SK-N-SH (cell line): ENCODE measurements at regions not wholly inside any gene's neighbourhood (a gene's known extent, or its start where the extent isn't known, plus 50 kb on each side); places are given as distances from the start of the nearest gene placed in this dataset.
"Not testable (repeated sequence)": the region's sequence is repeated elsewhere in the genome, so short reads cannot be mapped to it uniquely, and the experiment has no call there.

Source experiments
- CTCF ChIA-PET: fragments of 300-600, 350-600 bp; formaldehyde crosslinking; extraction: SDS; loops from one replicate; lab custom pipeline; 2021; lab: Yijun Ruan, JAX
- POLR2A ChIA-PET: fragments of 350-600 bp; sonication (Branson Sonifier 250); formaldehyde crosslinking; extraction: SDS; loops from one replicate; lab custom pipeline; 2020; ENCODE audit warnings: antibody characterized with exemption, inconsistent platforms; lab: Yijun Ruan, JAX
- DNase-seq: peaks from one replicate; pipeline ENCODE4 v3.0.0; 2012
- H2AFZ ChIP-seq: fragments of 200-600 bp; sonication (generic); 2 replicates; pipeline ENCODE4 v1.8.1; 2016; ENCODE audit warnings: antibody characterized with exemption, mild to moderate bottlenecking, low read depth
- H3F3A ChIP-seq: fragments of 200-600 bp; sonication (generic); replicated peaks from 2 replicates; pipeline ENCODE3; 2016; ENCODE audit warnings: antibody characterized with exemption, mild to moderate bottlenecking; ENCODE audit not compliant: insufficient read depth
- H3K27ac ChIP-seq, 2 experiments: fragments of 200-500 bp in 1 of 2; fragments of 200-600 bp in 1 of 2; sonication (Bioruptor generic) in 1 of 2; sonication (generic), shearing (Covaris generic) in 1 of 2; 2 replicates each; pipeline versions ENCODE4 v1.5.1 to v1.6.1; 2014 to 2016; ENCODE audit warnings: low read depth in 2 of 2, inconsistent platforms in 1 of 2, low read length in 1 of 2, mild to moderate bottlenecking in 1 of 2, mixed read lengths in 1 of 2
- H3K27me3 ChIP-seq: fragments of 200-600 bp; sonication (generic), shearing (Covaris generic); 2 replicates; pipeline ENCODE4 v1.6.1; 2016; ENCODE audit warnings: mixed run types; ENCODE audit not compliant: insufficient read depth
- H3K36me3 ChIP-seq, 2 experiments: fragments of 200-500 bp in 1 of 2; fragments of 200-600 bp in 1 of 2; sonication (Bioruptor generic) in 1 of 2; sonication (generic) in 1 of 2; replicated peaks in 1 of 2; 2 replicates each; pipeline versions ENCODE3 to v1.5.1; 2014 to 2016; ENCODE audit warnings: low read length in 1 of 2, mild to moderate bottlenecking in 1 of 2; ENCODE audit not compliant: insufficient read depth in 2 of 2, control insufficient read depth in 1 of 2
- H3K4me1 ChIP-seq, 2 experiments: fragments of 200-500 bp in 1 of 2; fragments of 200-600 bp in 1 of 2; sonication (Bioruptor generic) in 1 of 2; sonication (generic), shearing (Covaris generic) in 1 of 2; 2 replicates each; pipeline versions ENCODE4 v1.5.1 to v1.6.1; 2014 to 2016; ENCODE audit warnings: low read depth in 1 of 2, low read length in 1 of 2, mixed run types in 1 of 2; ENCODE audit not compliant: insufficient read depth in 2 of 2, control insufficient read depth in 1 of 2
- H3K4me2 ChIP-seq: fragments of 200-600 bp; sonication (generic), shearing (Covaris generic); 2 replicates; pipeline ENCODE4 v1.6.1; 2017; ENCODE audit warnings: mixed run types
- H3K4me3 ChIP-seq, 2 experiments: fragments of 200-500 bp in 1 of 2; fragments of 200-600 bp in 1 of 2; sonication (Bioruptor generic) in 1 of 2; sonication (generic), shearing (Covaris generic) in 1 of 2; 2 replicates each; pipeline versions ENCODE4 v1.5.1 to v1.8.1; 2014 to 2016; ENCODE audit warnings: low read depth in 2 of 2, inconsistent platforms in 1 of 2, low read length in 1 of 2, mild to moderate bottlenecking in 1 of 2, mixed read lengths in 1 of 2, moderate library complexity in 1 of 2
- H3K79me2 ChIP-seq: fragments of 200-600 bp; sonication (generic); 2 replicates; pipeline ENCODE4 v1.8.1; 2017; ENCODE audit warnings: mild to moderate bottlenecking; ENCODE audit not compliant: insufficient read depth
- H3K9ac ChIP-seq: fragments of 200-600 bp; sonication (generic); 2 replicates; pipeline ENCODE4 v1.6.1; 2017; ENCODE audit warnings: mixed run types
- H3K9me2 ChIP-seq: fragments of 200-600 bp; sonication (generic); 2 replicates; pipeline ENCODE4 v1.6.1; 2017; ENCODE audit warnings: mixed run types
- H3K9me3 ChIP-seq: fragments of 200-600 bp; sonication (generic); 2 replicates; pipeline ENCODE4 v1.6.1; 2017; ENCODE audit warnings: mixed run types, mild to moderate bottlenecking, moderate library complexity
- H4K20me1 ChIP-seq: fragments of 200-600 bp; sonication (generic); 2 replicates; pipeline ENCODE4 v1.6.1; 2017; ENCODE audit warnings: mild to moderate bottlenecking, mixed run types; ENCODE audit not compliant: insufficient read depth
- CHD2 ChIP-seq: fragments of 150-350 bp; IDR thresholded peaks from 2 replicates; pipeline ENCODE4 v1.6.1; 2018; ENCODE audit warnings: low read length; ENCODE audit not compliant: partially characterized antibody
- ELF1 ChIP-seq: IDR thresholded peaks from 2 replicates; pipeline ENCODE4 v1.4.0; 2012
- EP300 ChIP-seq, 2 experiments: IDR thresholded peaks; 2 replicates each; pipeline versions ENCODE4 v1.4.0 to v1.6.1; 2012; ENCODE audit warnings: borderline replicate concordance in 1 of 2, low read depth in 1 of 2, low read length in 1 of 2
- EZH2phosphoT487 ChIP-seq: fragments of 200-600 bp; sonication (generic); IDR thresholded peaks from 2 replicates; pipeline ENCODE4 v1.6.1; 2017; ENCODE audit warnings: low read depth, mixed run types, mild to moderate bottlenecking, antibody characterized with exemption, moderate library complexity, borderline replicate concordance
- FOSL2 ChIP-seq: IDR thresholded peaks from 2 replicates; pipeline ENCODE4 v1.4.0; 2012; ENCODE audit warnings: low read depth, mild to moderate bottlenecking, moderate library complexity, borderline replicate concordance
- FOXJ3 ChIP-seq: sonication (generic); formaldehyde crosslinking; IDR thresholded peaks from 2 replicates; pipeline ENCODE4 v1.5.1; 2020; ENCODE audit warnings: mild to moderate bottlenecking, missing genetic modification reagents
- GABPA ChIP-seq: IDR thresholded peaks from 2 replicates; pipeline ENCODE4 v1.4.0; 2012; ENCODE audit warnings: low read depth, mild to moderate bottlenecking
- GATA2 ChIP-seq: sonication (generic); formaldehyde crosslinking; IDR thresholded peaks from 2 replicates; pipeline ENCODE4 v1.5.0; 2020; ENCODE audit warnings: mild to moderate bottlenecking, missing genetic modification reagents
- MXI1 ChIP-seq: IDR thresholded peaks from 2 replicates; pipeline ENCODE4 v1.6.1; 2012; ENCODE audit warnings: mild to moderate bottlenecking, low read depth, low read length, improper control_type of control experiment
- NFIC ChIP-seq: IDR thresholded peaks from 2 replicates; pipeline ENCODE4 v1.4.0; 2012; ENCODE audit warnings: borderline replicate concordance
- NRF1 ChIP-seq: IDR thresholded peaks from 2 replicates; pipeline ENCODE4 v1.6.1; 2012; ENCODE audit warnings: low read depth, mild to moderate bottlenecking, low read length
- POLR2AphosphoS5 ChIP-seq: IDR thresholded peaks from 2 replicates; pipeline ENCODE4 v1.6.1; 2012; ENCODE audit warnings: low read depth, low read length
- RCOR1 ChIP-seq: fragments of 150-350 bp; IDR thresholded peaks from 2 replicates; pipeline ENCODE4 v1.6.1; 2017; ENCODE audit warnings: antibody characterized with exemption, low read length
- RFX5 ChIP-seq: IDR thresholded peaks from 2 replicates; pipeline ENCODE4 v1.6.1; 2012; ENCODE audit warnings: mild to moderate bottlenecking, improper control_type of control experiment, low read length
- RXRA ChIP-seq: IDR thresholded peaks from 2 replicates; pipeline ENCODE4 v1.4.0; 2012; ENCODE audit warnings: low read depth, mild to moderate bottlenecking, borderline replicate concordance
- SIN3A ChIP-seq: IDR thresholded peaks from 2 replicates; pipeline ENCODE4 v1.6.1; 2012; ENCODE audit warnings: low read depth, mild to moderate bottlenecking, low read length, moderate library complexity, borderline replicate concordance
- TAF1 ChIP-seq: IDR thresholded peaks from 2 replicates; pipeline ENCODE4 v1.6.1; 2012; ENCODE audit warnings: low read depth, mild to moderate bottlenecking, low read length, moderate library complexity, borderline replicate concordance
- TEAD4 ChIP-seq: IDR thresholded peaks from 2 replicates; pipeline ENCODE4 v1.4.0; 2012; ENCODE audit warnings: mild to moderate bottlenecking, borderline replicate concordance; ENCODE audit not compliant: insufficient read depth
- YY1 ChIP-seq: IDR thresholded peaks from 2 replicates; pipeline ENCODE4 v1.4.0; 2012; ENCODE audit warnings: low read depth, mild to moderate bottlenecking
- WGBS: methylation state at CpG from one replicate; pipeline ENCODE4 v1.1.6; 2017; ENCODE audit warnings: low lambda C conversion rate; 5-methylcytosine and 5-hydroxymethylcytosine counted together
- TF ChIP-seq, protein P1 (sequence below): IDR thresholded peaks from 2 replicates; pipeline ENCODE4 v1.6.1; 2012; ENCODE audit warnings: mild to moderate bottlenecking, low read depth, low read length, moderate library complexity
- TF ChIP-seq, protein P2 (sequence below): fragments of 150-350 bp; IDR thresholded peaks from 2 replicates; pipeline ENCODE4 v1.6.1; 2016; ENCODE audit warnings: mild to moderate bottlenecking, low read depth, low read length
- TF ChIP-seq, protein P3 (sequence below): IDR thresholded peaks from 2 replicates; pipeline ENCODE4; 2012

DNA sequence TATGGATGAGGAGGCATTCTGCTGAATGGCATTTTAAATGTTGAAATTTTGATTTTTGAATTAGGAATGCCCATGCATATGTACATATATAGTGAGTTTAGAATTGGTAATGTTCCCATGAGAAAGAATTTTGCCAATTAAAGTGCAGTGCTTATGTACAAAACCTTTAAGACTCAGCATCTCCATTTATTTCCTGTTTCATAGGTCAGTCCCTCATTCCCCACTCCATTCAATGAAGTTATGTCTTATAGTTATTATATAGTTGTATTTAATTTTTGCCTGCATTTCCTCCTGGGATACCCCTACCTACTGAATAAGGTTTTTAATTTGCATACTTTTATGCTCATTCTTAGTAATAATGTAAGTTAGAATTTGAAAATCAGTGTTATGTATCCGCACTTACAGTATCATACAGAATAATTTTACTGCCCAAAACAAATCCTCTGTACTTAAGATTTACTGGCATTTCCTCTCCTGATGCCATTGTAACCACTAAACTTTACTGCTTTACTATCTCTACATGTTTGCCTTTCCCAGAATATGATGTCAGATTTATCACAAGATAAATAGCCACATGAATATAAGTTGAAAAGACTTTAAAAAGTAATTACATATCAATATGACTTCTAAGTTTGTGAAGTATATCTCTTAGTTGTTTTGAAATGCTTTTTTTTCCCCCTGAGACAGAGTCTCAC lies 389.1 kb upstream of the NDN start (continued):
- no peak for TF ChIP-seq POLR2AphosphoS5
- no peak for TF ChIP-seq RXRA
- no peak for TF ChIP-seq FOXJ3 (CRISPR knock-in tag)

DNA sequence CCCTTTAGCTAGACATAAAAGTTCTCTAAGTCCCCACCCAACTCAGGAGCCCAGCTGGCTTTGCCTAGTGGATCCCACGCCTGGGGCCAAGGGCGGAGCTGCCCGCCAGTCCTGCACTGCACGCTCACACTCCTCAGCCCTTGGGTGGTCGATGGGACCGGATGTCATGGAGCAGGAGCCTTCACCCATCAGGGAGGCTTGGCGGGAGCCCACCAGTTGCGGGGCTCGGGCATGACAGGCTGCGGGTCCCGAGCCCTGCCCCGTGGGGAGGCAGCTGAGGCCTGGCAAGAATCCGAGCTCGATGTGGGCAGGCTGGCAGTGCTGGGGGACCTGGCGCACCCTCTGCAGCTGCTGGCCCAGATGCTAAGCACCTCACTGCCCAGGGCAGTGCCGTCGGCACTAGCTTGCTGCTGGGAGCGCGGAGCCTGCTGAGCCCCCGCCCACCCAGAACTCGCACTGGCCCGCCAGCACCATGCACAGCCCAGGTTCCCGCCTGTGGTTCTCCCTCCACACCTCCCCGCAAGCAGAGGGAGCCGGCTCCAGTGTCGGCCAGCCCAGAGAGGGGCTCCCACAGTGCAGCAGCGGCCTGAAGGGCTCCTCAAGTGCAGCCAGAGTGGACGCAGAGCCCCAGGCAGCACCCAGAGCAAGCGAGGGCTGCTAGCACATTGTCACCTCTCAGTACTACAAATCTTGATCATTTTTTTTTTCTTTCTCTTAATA lies 391.4 kb upstream of the NDN start:
- ChIA-PET CTCF (no interaction called here), POLR2A (no interaction called here)
- Histone ChIP-seq H3K27ac (no peak overlapping the region), H3K36me3 (no peaks in the 10 kb centered on the region), H4K20me1 (no peaks in the 10 kb centered on the region), H3K4me1 (no peaks in the 10 kb centered on the region), H3K9me2 (no peaks in the 10 kb centered on the region), H3K9ac (no peak overlapping the region), H3K79me2 (no peaks in the 10 kb centered on the region), H3K9me3 (no peaks in the 10 kb centered on the region), H3K4me3 (no peak overlapping the region), H3K27me3 (no peaks in the 10 kb centered on the region), H2AFZ (no peak overlapping the region), H3F3A (no peaks in the 10 kb centered on the region), H3K4me2 (no peak overlapping the region)
- no peak for DNase-seq
- WGBS, result 19% methylated on average over 21 of the region's 29 CpGs
- TF ChIP-seq, protein P1, sequence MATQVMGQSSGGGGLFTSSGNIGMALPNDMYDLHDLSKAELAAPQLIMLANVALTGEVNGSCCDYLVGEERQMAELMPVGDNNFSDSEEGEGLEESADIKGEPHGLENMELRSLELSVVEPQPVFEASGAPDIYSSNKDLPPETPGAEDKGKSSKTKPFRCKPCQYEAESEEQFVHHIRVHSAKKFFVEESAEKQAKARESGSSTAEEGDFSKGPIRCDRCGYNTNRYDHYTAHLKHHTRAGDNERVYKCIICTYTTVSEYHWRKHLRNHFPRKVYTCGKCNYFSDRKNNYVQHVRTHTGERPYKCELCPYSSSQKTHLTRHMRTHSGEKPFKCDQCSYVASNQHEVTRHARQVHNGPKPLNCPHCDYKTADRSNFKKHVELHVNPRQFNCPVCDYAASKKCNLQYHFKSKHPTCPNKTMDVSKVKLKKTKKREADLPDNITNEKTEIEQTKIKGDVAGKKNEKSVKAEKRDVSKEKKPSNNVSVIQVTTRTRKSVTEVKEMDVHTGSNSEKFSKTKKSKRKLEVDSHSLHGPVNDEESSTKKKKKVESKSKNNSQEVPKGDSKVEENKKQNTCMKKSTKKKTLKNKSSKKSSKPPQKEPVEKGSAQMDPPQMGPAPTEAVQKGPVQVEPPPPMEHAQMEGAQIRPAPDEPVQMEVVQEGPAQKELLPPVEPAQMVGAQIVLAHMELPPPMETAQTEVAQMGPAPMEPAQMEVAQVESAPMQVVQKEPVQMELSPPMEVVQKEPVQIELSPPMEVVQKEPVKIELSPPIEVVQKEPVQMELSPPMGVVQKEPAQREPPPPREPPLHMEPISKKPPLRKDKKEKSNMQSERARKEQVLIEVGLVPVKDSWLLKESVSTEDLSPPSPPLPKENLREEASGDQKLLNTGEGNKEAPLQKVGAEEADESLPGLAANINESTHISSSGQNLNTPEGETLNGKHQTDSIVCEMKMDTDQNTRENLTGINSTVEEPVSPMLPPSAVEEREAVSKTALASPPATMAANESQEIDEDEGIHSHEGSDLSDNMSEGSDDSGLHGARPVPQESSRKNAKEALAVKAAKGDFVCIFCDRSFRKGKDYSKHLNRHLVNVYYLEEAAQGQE, result no peak
- TF ChIP-seq NRF1, result no peak
- TF ChIP-seq SIN3A, result no peak
- TF ChIP-seq EP300 (IDR thresholded peaks at IDR 0.05; ENCODE audit: borderline replicate concordance in 1 of 2, low read depth in 1 of 2, low read length in 1 of 2), result no peak
- TF ChIP-seq YY1, result no peak
- TF ChIP-seq FOSL2, result no peak
- TF ChIP-seq, protein P2, sequence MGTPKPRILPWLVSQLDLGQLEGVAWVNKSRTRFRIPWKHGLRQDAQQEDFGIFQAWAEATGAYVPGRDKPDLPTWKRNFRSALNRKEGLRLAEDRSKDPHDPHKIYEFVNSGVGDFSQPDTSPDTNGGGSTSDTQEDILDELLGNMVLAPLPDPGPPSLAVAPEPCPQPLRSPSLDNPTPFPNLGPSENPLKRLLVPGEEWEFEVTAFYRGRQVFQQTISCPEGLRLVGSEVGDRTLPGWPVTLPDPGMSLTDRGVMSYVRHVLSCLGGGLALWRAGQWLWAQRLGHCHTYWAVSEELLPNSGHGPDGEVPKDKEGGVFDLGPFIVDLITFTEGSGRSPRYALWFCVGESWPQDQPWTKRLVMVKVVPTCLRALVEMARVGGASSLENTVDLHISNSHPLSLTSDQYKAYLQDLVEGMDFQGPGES, result no peak
- TF ChIP-seq CHD2, result no peak
- no peak for TF ChIP-seq POLR2AphosphoS5
- TF ChIP-seq TEAD4, result no peak
- TF ChIP-seq NFIC, result no peak
- TF ChIP-seq, protein P3, sequence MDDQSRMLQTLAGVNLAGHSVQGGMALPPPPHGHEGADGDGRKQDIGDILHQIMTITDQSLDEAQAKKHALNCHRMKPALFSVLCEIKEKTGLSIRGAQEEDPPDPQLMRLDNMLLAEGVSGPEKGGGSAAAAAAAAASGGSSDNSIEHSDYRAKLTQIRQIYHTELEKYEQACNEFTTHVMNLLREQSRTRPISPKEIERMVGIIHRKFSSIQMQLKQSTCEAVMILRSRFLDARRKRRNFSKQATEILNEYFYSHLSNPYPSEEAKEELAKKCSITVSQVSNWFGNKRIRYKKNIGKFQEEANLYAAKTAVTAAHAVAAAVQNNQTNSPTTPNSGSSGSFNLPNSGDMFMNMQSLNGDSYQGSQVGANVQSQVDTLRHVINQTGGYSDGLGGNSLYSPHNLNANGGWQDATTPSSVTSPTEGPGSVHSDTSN, result no peak
- no peak for TF ChIP-seq EZH2phosphoT487
- no peak for TF ChIP-seq GABPA
- TF ChIP-seq RCOR1, result no peak
- no peak for TF ChIP-seq ELF1
- no peak for TF ChIP-seq TAF1
- TF ChIP-seq GATA2 (CRISPR knock-in tag), result no peak
- TF ChIP-seq MXI1, result no peak
- TF ChIP-seq RFX5, result no peak

DNA sequence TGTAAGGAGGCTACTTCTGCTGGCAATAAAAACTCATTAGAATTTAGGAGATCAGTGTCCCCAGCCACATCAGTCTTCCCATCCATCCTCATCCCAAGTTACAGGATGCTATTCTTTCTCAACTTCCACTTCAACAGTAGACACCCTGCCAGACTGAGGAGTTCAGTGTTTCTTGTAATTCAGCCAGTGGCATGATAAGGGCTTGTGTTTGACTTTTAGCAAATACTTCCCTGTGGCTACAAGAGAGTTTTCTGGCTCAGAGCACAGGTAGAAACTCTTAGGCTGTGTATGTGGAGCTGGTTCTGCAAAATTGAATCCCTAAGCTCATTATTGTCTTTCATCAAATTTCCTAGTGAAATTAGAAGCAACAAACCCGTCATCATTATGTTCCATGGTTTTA lies 401.8 kb upstream of the NDN start:
- H3F3A ChIP-seq, H3K9me3 ChIP-seq, DNase-seq, H3K4me3 ChIP-seq, H4K20me1 ChIP-seq, H3K4me1 ChIP-seq, H3K36me3 ChIP-seq, CTCF ChIA-PET, H3K27ac ChIP-seq, H3K27me3 ChIP-seq, POLR2A ChIA-PET, H3K4me2 ChIP-seq, H3K9me2 ChIP-seq, H3K79me2 ChIP-seq, H2AFZ ChIP-seq, H3K9ac ChIP-seq: not testable (repeated sequence)
- WGBS, result 0% methylated on average over 1 of the region's 1 CpG
